ENCODE measurements at regions not wholly inside any gene's neighbourhood (a gene's known extent, or its start where the extent isn't known, plus 50 kb on each side); places are given as distances from the start of the nearest gene placed in this dataset.

DNA sequence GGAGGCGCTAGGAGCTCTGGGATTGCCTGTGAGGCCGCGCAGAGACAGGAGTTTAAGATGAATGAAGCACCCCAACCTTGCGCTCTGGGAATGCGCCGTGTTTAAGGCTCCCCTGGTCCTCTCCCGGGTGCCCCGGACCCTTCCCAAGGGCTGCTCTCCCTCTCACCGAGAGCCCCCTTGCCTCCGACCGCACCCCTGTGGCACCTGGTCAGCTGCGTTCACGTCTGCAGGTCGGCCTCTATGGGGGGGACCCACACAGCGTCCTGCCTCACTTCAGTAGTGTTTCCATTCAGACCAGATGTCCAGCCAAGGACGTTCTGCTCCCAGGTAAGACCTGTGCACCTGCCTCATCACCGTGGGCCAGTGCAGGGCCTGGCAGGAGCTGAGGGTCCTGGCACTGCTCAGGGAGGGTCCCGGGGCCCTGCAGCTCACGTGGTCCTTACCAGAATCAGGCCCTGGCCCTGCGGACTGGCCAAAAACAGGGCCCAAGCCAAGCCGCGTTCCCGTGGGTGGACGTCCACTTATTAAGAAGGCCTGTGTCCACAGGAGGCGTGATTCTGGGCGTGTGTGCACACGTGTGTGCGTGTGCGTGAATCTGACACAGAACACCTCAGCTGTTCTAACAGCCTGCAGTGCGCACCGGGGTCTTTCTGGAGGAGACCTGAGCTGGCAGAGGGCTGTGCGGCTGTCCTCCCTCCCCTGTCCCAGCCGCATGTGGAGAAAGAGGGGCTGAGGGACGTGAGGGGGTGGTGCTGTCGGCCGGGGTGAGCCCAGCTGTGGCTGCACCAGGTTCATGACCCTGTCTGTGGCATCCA lies 79.9 kb upstream of the BHLHE23 start:
- no peak for FAIRE-seq
- TF ChIP-seq POLR2A (IDR thresholded peaks at IDR 0.05; ENCODE audit: low read depth, low read length): no peak
- no peak for DNase-seq (ENCODE audit: insufficient read length, low spot score)

DNA sequence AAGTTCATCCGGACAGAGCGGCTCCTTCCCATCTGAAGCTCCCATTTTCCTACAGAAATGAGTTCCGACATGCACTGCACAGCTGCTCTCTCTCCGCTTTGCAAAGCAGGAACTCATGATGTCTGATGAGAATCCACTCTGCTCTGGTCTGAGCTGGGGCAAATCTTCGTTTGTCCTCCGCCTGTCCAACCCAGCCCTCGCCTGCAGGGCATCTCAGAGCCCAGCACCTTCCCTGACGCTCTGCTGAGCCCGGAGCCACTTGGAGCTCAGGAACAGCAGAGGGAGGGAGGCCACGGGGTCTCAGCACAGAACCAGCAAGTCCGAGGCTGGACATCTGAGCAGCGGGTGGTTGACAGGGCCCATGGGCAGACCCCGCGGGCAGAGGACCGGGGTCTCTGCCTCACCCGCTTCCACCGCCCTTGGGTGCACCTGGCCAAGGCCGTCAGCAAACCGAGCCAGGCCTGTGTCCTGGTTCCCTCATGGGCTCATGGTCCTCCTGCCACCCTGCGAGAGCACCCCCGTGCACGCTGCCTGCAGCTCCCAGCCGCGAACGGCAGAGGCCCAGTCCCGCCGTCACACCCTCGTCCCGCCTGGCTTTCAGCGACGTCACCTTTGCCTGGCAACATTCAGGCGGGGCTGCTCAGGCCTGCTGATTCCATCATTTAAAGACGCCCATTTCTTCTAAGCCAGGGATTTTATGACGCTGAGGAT lies 78.5 kb upstream of the BHLHE23 start:
- TF ChIP-seq POLR2A (IDR thresholded peaks at IDR 0.05; ENCODE audit: low read depth, low read length): no peak
- DNase-seq (ENCODE audit: insufficient read length, low spot score) (no peak), FAIRE-seq (no peak)

DNA sequence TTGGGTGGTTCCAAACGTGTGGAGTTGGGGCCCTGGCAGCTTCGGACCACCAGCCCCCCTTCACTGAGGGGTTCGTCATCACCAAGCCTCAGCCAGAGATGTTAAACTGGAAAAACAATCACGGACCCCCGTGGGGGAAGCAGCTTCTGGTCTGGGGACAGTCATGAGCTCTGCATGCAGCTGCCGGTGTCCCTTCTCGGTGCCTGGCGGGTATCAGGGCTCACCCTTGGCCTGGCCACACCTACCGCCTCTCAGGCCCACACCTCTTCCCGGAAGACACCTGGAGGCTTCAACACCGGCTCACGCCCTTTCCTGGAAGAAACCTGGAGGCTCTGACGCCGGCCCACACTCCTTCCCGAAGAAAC lies 77.8 kb upstream of the BHLHE23 start:
- TF ChIP-seq POLR2A (IDR thresholded peaks at IDR 0.05; ENCODE audit: low read depth, low read length): no peak
- DNase-seq (ENCODE audit: insufficient read length, low spot score) (no peak), FAIRE-seq (no peak)

GRCh38 chr20:63083831-63084562 lies 77.2 kb upstream of the BHLHE23 start:
- TF ChIP-seq POLR2A (IDR thresholded peaks at IDR 0.05; ENCODE audit: low read depth, low read length): no peak
- FAIRE-seq (no peak), DNase-seq (ENCODE audit: insufficient read length, low spot score) (no peak)

- FAIRE-seq (no peak), DNase-seq (ENCODE audit: insufficient read length, low spot score) (no peak)
- no peak for TF ChIP-seq POLR2A (IDR thresholded peaks at IDR 0.05; ENCODE audit: low read depth, low read length)
Measured at GRCh38 chr20:63082939-63083735, 76.4 kb upstream of the BHLHE23 start.

GRCh38 chr20:63082308-63082938 lies 75.7 kb upstream of the BHLHE23 start:
- FAIRE-seq (no peak), DNase-seq (ENCODE audit: insufficient read length, low spot score) (peak; percentile 51)
- TF ChIP-seq POLR2A (IDR thresholded peaks at IDR 0.05; ENCODE audit: low read depth, low read length): no peak

- DNase-seq (ENCODE audit: insufficient read length, low spot score): no peak
- TF ChIP-seq POLR2A (IDR thresholded peaks at IDR 0.05; ENCODE audit: low read depth, low read length): no peak
- FAIRE-seq: no peak
Measured at GRCh38 chr20:63081831-63082230, 75.1 kb upstream of the BHLHE23 start.

DNA sequence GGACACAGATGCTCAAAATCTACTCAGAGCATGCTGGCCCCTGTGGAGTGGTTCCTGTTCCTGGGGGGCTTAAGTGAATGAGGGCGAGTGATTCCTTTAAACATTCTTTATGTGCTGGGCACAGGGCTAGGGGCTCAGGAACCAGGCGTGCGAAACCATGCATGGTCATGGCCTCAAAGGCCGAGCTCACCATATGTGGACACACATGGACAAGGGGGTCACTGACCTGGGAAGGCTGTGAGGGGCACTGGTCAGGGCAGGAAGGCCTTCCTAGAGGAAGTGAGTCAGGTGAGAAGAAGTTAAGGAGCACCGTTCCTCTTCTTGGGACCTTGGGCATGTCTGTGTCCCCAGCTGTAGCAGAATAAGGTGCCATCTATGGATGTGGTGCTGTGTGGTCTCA lies 74.6 kb upstream of the BHLHE23 start:
- FAIRE-seq (no peak), DNase-seq (ENCODE audit: insufficient read length, low spot score) (no peak)
- TF ChIP-seq POLR2A (IDR thresholded peaks at IDR 0.05; ENCODE audit: low read depth, low read length): no peak

DNA sequence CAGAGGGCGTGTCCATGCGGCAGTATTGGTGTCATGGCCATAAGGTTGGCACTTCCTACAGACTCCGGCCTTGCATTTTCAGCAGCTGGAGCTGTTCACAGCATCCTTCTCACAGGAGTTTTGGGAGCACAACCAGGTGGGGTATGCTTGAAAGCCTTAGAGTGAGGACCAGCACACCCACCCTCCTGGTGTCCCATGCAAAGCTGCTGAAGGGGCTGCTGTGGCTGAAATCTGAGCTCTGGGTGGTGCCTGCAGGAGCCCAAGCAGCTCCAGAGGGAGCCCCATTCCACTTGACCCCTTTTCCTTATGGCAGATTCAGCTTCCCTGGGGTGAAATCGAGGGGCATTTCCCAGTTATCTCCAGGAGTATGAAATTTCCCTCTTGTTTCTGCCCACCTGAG lies 74.0 kb upstream of the BHLHE23 start:
- no peak for FAIRE-seq
- no peak for TF ChIP-seq POLR2A (IDR thresholded peaks at IDR 0.05; ENCODE audit: low read depth, low read length)
- DNase-seq (ENCODE audit: insufficient read length, low spot score): no peak

- no peak for TF ChIP-seq POLR2A (IDR thresholded peaks at IDR 0.05; ENCODE audit: low read depth, low read length)
- FAIRE-seq (no peak), DNase-seq (ENCODE audit: insufficient read length, low spot score) (no peak)
Measured at GRCh38 chr20:63080411-63080810, 73.6 kb upstream of the BHLHE23 start.

GRCh38 chr20:63079971-63080370 lies 73.2 kb upstream of the BHLHE23 start:
- FAIRE-seq: no peak
- no peak for TF ChIP-seq POLR2A (IDR thresholded peaks at IDR 0.05; ENCODE audit: low read depth, low read length)
- DNase-seq (ENCODE audit: insufficient read length, low spot score): no peak

DNA sequence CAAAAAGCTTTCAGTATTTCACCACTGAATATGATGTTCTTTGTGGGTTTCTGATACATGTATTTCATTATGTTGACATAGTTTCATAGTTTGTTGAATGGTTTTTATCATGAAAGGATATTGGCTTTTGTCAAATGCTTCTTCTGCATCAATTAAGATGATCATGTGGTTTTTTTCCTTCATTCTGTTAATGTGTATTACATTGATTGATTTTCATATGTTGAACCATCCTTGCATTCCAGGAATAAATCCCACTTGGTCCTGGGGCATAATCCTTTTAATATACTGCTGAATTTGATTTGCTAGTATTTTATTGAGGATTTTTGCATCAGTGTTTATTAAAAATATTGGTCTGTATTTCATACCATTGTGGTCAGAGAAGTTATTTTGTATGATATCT lies 70.9 kb upstream of the BHLHE23 start:
- FAIRE-seq: no peak

GRCh38 chr20:63076421-63076820 lies 69.7 kb upstream of the BHLHE23 start:
- no peak for TF ChIP-seq POLR2A (IDR thresholded peaks at IDR 0.05; ENCODE audit: low read depth, low read length)
- FAIRE-seq: no peak
- DNase-seq (ENCODE audit: insufficient read length, low spot score): no peak

More for the DNA sequence above, 70.9 kb upstream of the BHLHE23 start:
- no peak for DNase-seq (ENCODE audit: insufficient read length, low spot score)
- no peak for TF ChIP-seq POLR2A (IDR thresholded peaks at IDR 0.05; ENCODE audit: low read depth, low read length)

All from H54 (cell line).